Naive thymus-derived CD8-positive, alpha-beta T cell (primary cell): ENCODE measurements at regions not wholly inside any gene's neighbourhood (a gene's known extent, or its start where the extent isn't known, plus 50 kb on each side); places are given as distances from the start of the nearest gene placed in this dataset.
"Not testable (repeated sequence)": the region's sequence is repeated elsewhere in the genome, so short reads cannot be mapped to it uniquely, and the experiment has no call there.

ENCODE experiments used
- ATAC-seq, 2 donors: fragments of 150-1000 bp; cut with Tn5 transposase in 1 of 2; sonication (Bioruptor Pico), chemical (Tn5 transposase) in 1 of 2; 1 replicate in 1 of 2; 2 replicates in 1 of 2; pipeline ENCODE4 v1.10.0; 2021; ENCODE audit warnings: mild to moderate bottlenecking in 2 of 2, moderate library complexity in 2 of 2
- POLR2A ChIA-PET: fragments of 350-600 bp; sonication (Branson Sonifier 250); formaldehyde crosslinking; loops from one replicate; lab custom pipeline; 2021; ENCODE audit warnings: antibody characterized with exemption; lab: Charles Lee
- DNase-seq, 10 donors: peaks; one replicate each; pipeline versions ENCODE4 v3.0.0 to v3.0.0-alpha.2; 2020 to 2022
- H3K27ac Mint-ChIP-seq, 10 donors: one replicate each; pipeline ENCODE4 v1.8.0; 2020 to 2022; ENCODE audit warnings: mild to moderate bottlenecking in 10 of 10, mixed read lengths in 10 of 10, moderate library complexity in 4 of 10, inconsistent platforms in 1 of 10
- H3K27me3 Mint-ChIP-seq, 5 donors: one replicate each; pipeline ENCODE4 v1.8.0; 2021 to 2022; ENCODE audit warnings: mixed read lengths in 5 of 5
- H3K36me3 Mint-ChIP-seq, 3 donors: one replicate each; pipeline ENCODE4 v1.8.0; 2020 to 2022; ENCODE audit warnings: mixed read lengths in 3 of 3, mild to moderate bottlenecking in 2 of 3, inconsistent platforms in 1 of 3
- H3K4me1 Mint-ChIP-seq, 4 donors: one replicate each; pipeline ENCODE4 v1.8.0; 2021 to 2022; ENCODE audit warnings: mixed read lengths in 4 of 4
- H3K4me3 Mint-ChIP-seq, 10 donors: one replicate each; pipeline ENCODE4 v1.8.0; 2020 to 2022; ENCODE audit warnings: mild to moderate bottlenecking in 10 of 10, mixed read lengths in 10 of 10, moderate library complexity in 6 of 10, inconsistent platforms in 1 of 10
- H3K9me3 Mint-ChIP-seq, 9 donors: one replicate each; pipeline ENCODE4 v1.8.0; 2020 to 2022; ENCODE audit warnings: mixed read lengths in 9 of 9, mild to moderate bottlenecking in 3 of 9, inconsistent platforms in 1 of 9, moderate library complexity in 1 of 9

GRCh38 chrX:96204928-96205327, 479.7 kb upstream of the DIAPH2 start:
- no peaks in the 10 kb centered on the region for H3K4me1 Mint-ChIP-seq
- no peak for ATAC-seq
- POLR2A ChIA-PET, result no interaction called here

DNA sequence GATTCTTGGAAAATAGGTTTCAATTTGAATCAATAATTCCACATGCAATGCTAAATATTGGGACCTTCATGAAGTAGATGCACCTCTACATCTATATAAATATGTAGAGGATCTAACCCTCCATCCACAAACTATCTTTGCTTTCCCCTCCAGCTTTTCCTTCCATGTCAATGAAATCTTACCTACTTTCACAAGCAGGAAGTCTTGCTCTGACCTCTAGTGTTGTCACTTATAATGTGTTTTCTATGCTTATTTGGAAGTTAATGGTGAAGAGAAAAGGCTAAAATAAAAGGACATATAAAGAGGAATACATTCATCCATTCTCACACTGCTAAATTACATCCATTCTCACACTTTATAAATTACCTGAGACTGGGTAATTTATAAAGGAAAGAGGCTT, 472.7 kb upstream of the DIAPH2 start:
- Mint-ChIP-seq H3K27me3 (peaks cover 0 to 2% (median 0%) of the 10 kb centered on the region in 5 donors), H3K36me3 (peaks cover 0 to 8% (median 0%) of the 10 kb centered on the region in 3 donors), H3K9me3 (peaks cover 0 to 20% (median 2%) of the 10 kb centered on the region in 9 donors), H3K27ac (no peak overlapping the region), H3K4me3 (no peak overlapping the region), H3K4me1 (no peaks in the 10 kb centered on the region)
- ATAC-seq, result no peak
- POLR2A ChIA-PET, result no interaction called here
- no peak for DNase-seq

More at GRCh38 chrX:96204928-96205327, 479.7 kb upstream of the DIAPH2 start:
- no peaks in the 10 kb centered on the region for H3K27me3 Mint-ChIP-seq
- peaks cover 0 to 5% (median 0%) of the 10 kb centered on the region in 3 donors for H3K36me3 Mint-ChIP-seq
- DNase-seq, result no peak
- H3K9me3 Mint-ChIP-seq, result peaks cover 0 to 19% (median 0%) of the 10 kb centered on the region in 9 donors
- no peak overlapping the region for H3K27ac Mint-ChIP-seq
- H3K4me3 Mint-ChIP-seq, result no peak overlapping the region

- H3K4me1 Mint-ChIP-seq, H3K4me3 Mint-ChIP-seq, H3K36me3 Mint-ChIP-seq, POLR2A ChIA-PET, H3K27me3 Mint-ChIP-seq, DNase-seq, H3K27ac Mint-ChIP-seq, ATAC-seq: not testable (repeated sequence)
- H3K9me3 Mint-ChIP-seq, result peaks cover 0 to 25% (median 2%) of the 10 kb centered on the region in 9 donors
Observed at GRCh38 chrX:96214681-96215080, 470.0 kb upstream of the DIAPH2 start.

- Mint-ChIP-seq H3K27me3 (no peaks in the 10 kb centered on the region), H3K9me3 (peaks cover 0 to 6% (median 0%) of the 10 kb centered on the region in 9 donors), H3K36me3 (no peaks in the 10 kb centered on the region), H3K27ac (no peak overlapping the region), H3K4me3 (no peak overlapping the region), H3K4me1 (no peaks in the 10 kb centered on the region)
- no peak for DNase-seq
- POLR2A ChIA-PET, result no interaction called here
- no peak for ATAC-seq
Observed at GRCh38 chrX:96224279-96224678, 460.4 kb upstream of the DIAPH2 start.

DNA sequence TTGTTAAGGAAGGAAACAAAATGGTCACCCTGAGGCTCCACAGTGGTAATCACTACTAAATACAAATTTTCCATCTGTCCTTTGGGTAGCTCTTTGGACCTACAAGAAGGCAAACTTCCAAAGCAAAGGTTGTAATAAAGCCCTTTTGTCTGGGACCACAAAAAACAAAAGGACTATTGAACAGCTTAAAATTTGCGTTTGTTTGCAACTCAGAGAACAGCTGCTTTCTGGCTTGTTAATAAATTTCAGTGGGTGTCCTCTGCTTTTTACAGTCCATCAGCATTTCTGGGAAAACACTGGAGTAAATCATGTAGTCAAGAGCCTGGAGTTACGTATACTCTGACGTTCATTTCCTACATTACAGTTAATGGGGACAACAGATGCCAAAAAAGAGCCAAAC, 439.7 kb upstream of the DIAPH2 start:
- Mint-ChIP-seq H3K36me3 (peaks cover 0 to 4% (median 0%) of the 10 kb centered on the region in 3 donors), H3K27me3 (no peaks in the 10 kb centered on the region), H3K27ac (no peak overlapping the region), H3K4me1 (no peaks in the 10 kb centered on the region), H3K4me3 (no peak overlapping the region), H3K9me3 (peaks cover 0 to 7% (median 0%) of the 10 kb centered on the region in 9 donors)
- POLR2A ChIA-PET, result no interaction called here
- ATAC-seq (no peak), DNase-seq (no peak)

DNA sequence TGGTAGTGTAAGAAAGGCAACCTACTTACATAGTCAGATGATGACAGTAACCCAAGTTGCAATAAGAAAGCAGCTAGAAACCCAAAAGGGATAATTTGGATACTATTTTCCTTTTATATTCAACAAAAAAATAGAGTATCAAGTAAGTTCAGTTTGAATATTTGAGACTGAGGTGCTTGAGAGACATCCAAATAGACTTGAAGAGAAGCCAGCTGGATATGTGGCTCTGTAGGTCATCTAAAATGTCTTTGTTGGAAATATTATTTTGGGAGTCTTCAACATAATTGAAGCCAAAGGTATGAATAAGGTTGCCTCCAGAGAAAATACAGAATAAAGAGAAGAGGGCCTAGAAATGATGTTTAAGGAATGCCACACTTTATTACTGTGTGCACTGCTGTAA, 438.2 kb upstream of the DIAPH2 start:
- H3K9me3 Mint-ChIP-seq, result peaks cover 0 to 7% (median 0%) of the 10 kb centered on the region in 9 donors
- POLR2A ChIA-PET, result no interaction called here

More for the DNA sequence above, 438.2 kb upstream of the DIAPH2 start:
- ATAC-seq, result no peak
- DNase-seq, result no peak
- no peaks in the 10 kb centered on the region for H3K27me3 Mint-ChIP-seq
- peaks cover 0 to 4% (median 0%) of the 10 kb centered on the region in 3 donors for H3K36me3 Mint-ChIP-seq
- H3K27ac Mint-ChIP-seq, result no peak overlapping the region
- H3K4me3 Mint-ChIP-seq, result no peak overlapping the region
- no peaks in the 10 kb centered on the region for H3K4me1 Mint-ChIP-seq
